Adrenal gland (tissue), 5 donors: ENCODE measurements at regions not wholly inside any gene's neighbourhood (a gene's known extent, or its start where the extent isn't known, plus 50 kb on each side); places are given as distances from the start of the nearest gene placed in this dataset.

Experiments used
- CTCF ChIP-seq, 6 experiments: fragments of 450-650 bp in 4 of 6; fragments of 200-600 bp in 2 of 6; sonication (generic) in 1 of 6; IDR thresholded peaks; 1 replicate in 5 of 6; 2 replicates in 1 of 6; pipeline versions ENCODE4 v1.5.1 to v1.8.0; 2016 to 2021; ENCODE audit warnings: antibody characterized with exemption in 6 of 6, mild to moderate bottlenecking in 2 of 6, moderate library complexity in 1 of 6
- POLR2A ChIP-seq, 2 donors: fragments of 450-650 bp; IDR thresholded peaks; one replicate each; pipeline ENCODE4 v1.6.1; 2017; ENCODE audit warnings: antibody characterized with exemption in 2 of 2, mild to moderate bottlenecking in 2 of 2, moderate library complexity in 1 of 2
- donor health status: DM: no; HTN: no; CAD: no.

GRCh38 chr9:106689089-106689488 is 173.9 kb upstream of the ZNF462 start:
- TF ChIP-seq CTCF (IDR thresholded peaks at IDR 0.05) (no peak), POLR2A (IDR thresholded peaks at IDR 0.05) (no peak)
